Limb (tissue), 2 donors: ENCODE measurements at regions not wholly inside any gene's neighbourhood (a gene's known extent, or its start where the extent isn't known, plus 50 kb on each side); places are given as distances from the start of the nearest gene placed in this dataset.

Source experiments
- DNase-seq, 2 donors: peaks; one replicate each; pipeline ENCODE4 v3.0.0-alpha.2; 2016; ENCODE audit errors: extremely low spot score in 2 of 2

GRCh38 chr6:153882411-153882810, 156.6 kb upstream of the OPRM1 start:
- no peak for DNase-seq

DNA sequence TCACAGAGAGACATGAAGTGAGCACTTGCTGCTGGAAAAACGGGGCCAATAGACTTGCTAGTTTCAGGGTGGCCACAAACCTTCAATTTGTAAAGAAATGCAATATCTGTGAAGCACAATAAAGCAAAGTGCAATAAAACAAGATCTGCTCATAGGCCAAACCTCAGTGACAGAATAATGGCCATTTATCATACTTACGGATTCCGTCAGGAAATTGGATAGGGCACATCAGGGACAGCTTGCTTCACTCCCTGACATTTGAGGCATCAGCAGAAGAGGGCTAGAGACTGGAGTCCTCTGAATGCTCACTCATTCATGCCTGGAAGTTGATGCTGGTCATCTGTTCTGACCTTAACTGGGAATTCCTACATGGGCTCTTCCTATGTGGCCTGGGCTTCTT, 165.5 kb upstream of the OPRM1 start:
- no peak for DNase-seq

GRCh38 chr6:153872946-153873345, 166.1 kb upstream of the OPRM1 start:
- DNase-seq, result no peak

DNA sequence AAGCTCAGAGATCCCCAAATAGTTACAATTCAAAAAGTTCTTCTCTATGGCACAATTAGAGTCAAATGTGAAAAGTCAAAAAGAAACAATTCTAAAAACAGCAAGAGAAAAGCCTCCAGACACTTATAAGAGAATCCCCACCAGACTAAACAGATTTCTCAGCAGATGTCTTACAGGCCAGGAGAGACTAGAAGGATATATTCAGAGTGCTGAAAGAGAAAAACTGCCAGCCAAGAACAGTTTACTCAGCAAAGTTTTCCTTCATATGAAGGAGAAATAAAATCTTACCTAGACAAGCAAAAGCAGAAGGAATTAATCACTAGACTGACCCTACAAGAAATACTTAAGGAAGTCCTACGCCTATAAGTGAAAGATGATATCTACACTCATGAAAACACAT, 176.1 kb upstream of the OPRM1 start:
- no peak for DNase-seq

GRCh38 chr6:153862139-153862538, 176.9 kb upstream of the OPRM1 start:
- DNase-seq, result no peak

DNA sequence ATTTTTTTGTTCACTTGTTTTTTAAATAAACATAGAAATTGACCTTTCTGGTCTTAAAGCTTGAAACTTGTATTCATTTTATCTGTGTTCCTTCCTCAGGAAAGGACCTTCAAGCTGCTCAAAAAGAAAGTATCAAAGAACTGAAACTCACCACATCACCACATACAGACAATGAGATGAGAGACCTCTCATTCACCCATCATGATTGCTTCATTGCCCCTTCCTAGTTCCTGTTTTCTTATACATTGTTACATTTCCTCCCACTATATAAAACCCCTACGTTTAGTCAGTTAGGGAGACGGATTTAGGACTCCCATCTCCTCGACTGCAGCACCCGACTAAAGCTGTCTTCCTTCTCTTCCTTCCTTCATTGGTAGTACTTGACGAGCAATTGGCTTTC, 180.5 kb upstream of the OPRM1 start:
- no peak for DNase-seq

GRCh38 chr6:153856929-153857376, 182.1 kb upstream of the OPRM1 start:
- DNase-seq, result no peak

DNA sequence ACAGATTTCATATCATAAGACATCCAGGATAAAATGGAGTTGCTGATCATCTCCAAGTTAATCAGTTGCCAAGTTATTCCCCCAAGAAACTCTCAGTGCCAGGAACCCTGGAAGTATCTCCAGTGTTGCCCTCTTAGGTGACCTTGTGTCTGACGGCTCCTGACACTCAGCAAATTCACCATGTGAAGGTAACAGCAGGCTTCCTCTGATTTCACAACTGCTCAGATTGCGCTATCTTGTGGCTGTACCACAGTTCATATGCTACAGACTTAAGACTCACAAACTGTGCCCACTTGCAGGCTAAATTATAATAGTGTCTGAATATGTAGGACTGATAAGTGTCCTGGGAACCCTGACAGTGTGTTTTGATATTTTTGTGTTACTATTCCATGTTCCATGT, 186.6 kb upstream of the OPRM1 start:
- no peak for DNase-seq

DNA sequence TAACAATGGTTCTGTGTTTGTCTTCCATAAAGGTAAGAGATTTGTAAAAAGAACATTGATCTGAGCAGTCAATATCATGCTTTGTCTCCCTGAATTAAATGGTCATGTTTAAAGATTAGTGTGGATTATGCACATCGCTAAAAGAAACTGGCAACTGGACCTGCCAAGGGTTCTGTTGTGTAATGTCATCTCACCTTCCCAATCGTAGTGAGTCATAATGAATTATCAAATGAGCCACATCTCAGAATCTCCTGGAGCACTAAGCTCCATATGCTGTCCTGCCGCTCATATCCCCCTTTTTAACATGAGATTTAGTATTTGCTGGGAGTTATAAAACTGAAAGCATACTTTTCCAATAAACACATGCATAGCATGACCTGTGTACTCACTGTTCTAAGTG, 187.0 kb upstream of the OPRM1 start:
- DNase-seq, result no peak

DNA sequence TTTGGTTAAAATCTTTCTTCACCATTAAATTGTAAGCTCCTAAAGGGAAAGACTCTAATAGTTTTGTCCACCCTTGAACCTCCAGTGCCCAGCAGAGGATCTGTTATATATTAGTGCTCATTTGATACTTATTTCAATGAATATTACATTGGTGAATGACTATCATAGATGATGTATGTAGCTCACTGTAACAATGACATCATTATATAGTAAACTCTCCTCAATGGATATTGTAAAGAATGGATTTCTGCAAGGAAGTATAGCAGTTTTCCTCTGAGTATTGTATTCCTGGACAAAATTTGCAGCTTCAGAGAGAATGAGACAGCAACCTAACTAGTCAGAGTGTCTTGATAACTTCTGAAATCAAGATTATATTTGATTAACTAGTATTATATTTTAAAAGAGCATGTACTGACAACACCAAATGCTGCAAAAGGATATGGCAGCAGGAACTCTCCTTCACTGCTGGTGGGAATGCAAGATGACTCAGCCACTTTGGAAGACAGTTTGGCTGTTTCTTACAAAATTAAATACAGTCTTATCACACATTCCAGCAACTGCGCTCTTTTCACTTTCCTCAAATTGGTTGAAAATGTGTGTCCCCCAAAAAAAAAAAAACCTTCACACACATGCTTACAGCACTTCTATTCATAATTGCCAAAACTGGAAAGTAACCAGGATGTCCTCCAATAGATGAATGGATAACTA, 189.8 kb upstream of the OPRM1 start:
- DNase-seq, result no peak

- DNase-seq, result no peak
Measured at GRCh38 chr6:153843420-153843819, 195.6 kb upstream of the OPRM1 start.

DNA sequence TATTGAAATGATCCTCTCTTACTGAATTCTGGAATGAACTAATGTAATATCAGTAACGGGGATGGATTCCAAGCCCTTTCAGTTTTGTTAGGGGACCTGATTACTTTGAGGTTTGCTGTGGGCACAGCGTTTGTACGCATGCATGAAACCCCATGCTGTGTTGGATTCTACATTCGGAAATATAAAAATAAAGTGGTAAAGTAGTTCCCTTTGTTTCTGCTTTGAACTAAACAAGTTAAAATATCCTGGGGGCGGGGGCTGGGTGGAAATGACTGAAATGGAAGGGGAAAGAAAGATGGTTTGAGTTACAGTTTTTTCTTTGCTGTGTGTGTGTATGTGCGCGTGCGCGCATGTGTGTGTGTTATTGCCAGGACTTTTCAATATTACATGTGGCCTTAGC, 196.5 kb upstream of the OPRM1 start:
- DNase-seq, result no peak

- DNase-seq, result no peak
Measured at GRCh38 chr6:153840039-153840850, 198.8 kb upstream of the OPRM1 start.

- no peak for DNase-seq
Measured at GRCh38 chr6:153832543-153832942, 206.5 kb upstream of the OPRM1 start.

- no peak for DNase-seq
Measured at GRCh38 chr6:153831350-153832078, 207.5 kb upstream of the OPRM1 start.

GRCh38 chr6:153817173-153817572, 221.9 kb upstream of the OPRM1 start:
- no peak for DNase-seq

DNA sequence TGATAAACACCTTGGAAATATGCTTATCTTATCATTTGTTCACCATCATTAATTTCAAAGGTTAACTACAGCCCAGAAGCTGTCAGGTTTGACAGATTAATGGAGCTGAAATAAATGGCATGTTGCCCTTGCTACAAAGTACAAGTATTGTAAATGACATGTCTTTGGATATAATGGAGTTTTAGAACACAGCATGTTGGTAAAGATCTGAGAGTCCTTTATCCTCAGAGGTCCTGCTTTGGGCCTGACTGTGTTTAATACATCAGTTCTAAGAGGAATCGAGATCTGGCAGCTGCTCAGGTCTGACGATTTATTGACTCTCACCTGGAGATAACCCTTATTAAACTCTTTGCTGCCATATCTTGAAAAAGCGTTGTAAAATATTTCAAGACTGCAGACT, 222.7 kb upstream of the OPRM1 start:
- DNase-seq, result no peak

- no peak for DNase-seq
Measured at GRCh38 chr6:153814136-153814535, 224.9 kb upstream of the OPRM1 start.

GRCh38 chr6:153804755-153805330, 234.2 kb upstream of the OPRM1 start:
- DNase-seq, result no peak

- DNase-seq, result no peak
Measured at GRCh38 chr6:153801917-153802316, 237.1 kb upstream of the OPRM1 start.

DNA sequence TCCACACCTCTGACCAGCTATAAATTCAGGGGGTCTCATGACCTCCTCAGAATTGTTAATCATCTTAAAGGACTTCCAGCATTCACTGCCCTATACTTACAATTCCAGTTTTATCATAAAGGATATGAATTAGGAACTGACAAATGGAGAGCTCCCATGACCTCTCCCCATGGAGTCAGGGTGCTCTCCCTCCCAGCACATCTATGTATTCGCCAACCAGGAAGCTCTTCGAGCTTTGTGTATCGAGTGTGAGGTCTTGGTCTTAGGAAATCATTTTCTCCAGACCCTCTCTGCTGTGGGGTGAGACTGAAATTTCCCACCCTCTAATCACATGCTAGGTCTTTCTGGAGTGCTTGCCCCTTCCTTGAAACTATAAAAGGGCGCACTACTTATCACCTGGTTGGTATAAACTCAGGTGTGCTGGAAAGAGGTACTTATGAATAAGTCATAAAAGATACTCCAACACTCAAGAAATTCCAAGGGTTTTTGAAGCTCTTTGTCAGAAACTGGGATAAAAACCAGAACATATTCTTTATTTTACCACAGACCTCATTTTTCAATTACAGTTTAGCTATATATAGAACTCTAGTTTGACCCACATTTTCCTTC, 238.4 kb upstream of the OPRM1 start:
- no peak for DNase-seq
